GM18858 (cell line): ENCODE measurements at regions not wholly inside any gene's neighbourhood (a gene's known extent, or its start where the extent isn't known, plus 50 kb on each side); places are given as distances from the start of the nearest gene placed in this dataset.
A peak's percentile ranks its signal among the peaks of the same experiment; 100 is the strongest.
"Not testable (repeated sequence)": the region's sequence is repeated elsewhere in the genome, so short reads cannot be mapped to it uniquely, and the experiment has no call there.

ENCODE experiments used
- ATAC-seq: cut with Tn5 transposase; IDR thresholded peaks from one replicate; pipeline ENCODE4 v1.9.1; 2021; ENCODE audit not compliant: unreplicated experiment

- ATAC-seq: no peak
Observed at GRCh38 chr4:164538097-164538496, 215.8 kb upstream of the SMIM31 start.

GRCh38 chr4:164540987-164541386 is 212.9 kb upstream of the SMIM31 start:
- no peak for ATAC-seq

GRCh38 chr4:164542431-164542830 is 211.5 kb upstream of the SMIM31 start:
- ATAC-seq: no peak

- no peak for ATAC-seq
Observed at GRCh38 chr4:164550989-164551712, 202.8 kb upstream of the SMIM31 start.

GRCh38 chr4:164551713-164552040 is 202.3 kb upstream of the SMIM31 start:
- no peak for ATAC-seq

- ATAC-seq: no peak
Observed at GRCh38 chr4:164571593-164572390, 182.1 kb upstream of the SMIM31 start.

GRCh38 chr4:164572877-164573279 is 181.1 kb upstream of the SMIM31 start:
- no peak for ATAC-seq

- no peak for ATAC-seq
Observed at GRCh38 chr4:164575861-164576260, 178.1 kb upstream of the SMIM31 start.

- ATAC-seq: no peak
Observed at GRCh38 chr4:164579270-164579942, 174.5 kb upstream of the SMIM31 start.

GRCh38 chr4:164591666-164592065 is 162.3 kb upstream of the SMIM31 start:
- no peak for ATAC-seq

- no peak for ATAC-seq
Observed at GRCh38 chr4:164595751-164596150, 158.2 kb upstream of the SMIM31 start.

GRCh38 chr4:164596318-164596878 is 157.5 kb upstream of the SMIM31 start:
- no peak for ATAC-seq

GRCh38 chr4:164596927-164597326 is 157.0 kb upstream of the SMIM31 start:
- no peak for ATAC-seq

- ATAC-seq: no peak
Observed at GRCh38 chr4:164601653-164602052, 152.3 kb upstream of the SMIM31 start.

- ATAC-seq: not testable (repeated sequence)
Observed at GRCh38 chr4:164605791-164606190, 148.1 kb upstream of the SMIM31 start.

GRCh38 chr4:164606478-164606877 is 147.5 kb upstream of the SMIM31 start:
- peak; percentile 98 for ATAC-seq

GRCh38 chr4:164613256-164613655 is 140.7 kb upstream of the SMIM31 start:
- ATAC-seq: no peak

GRCh38 chr4:164613792-164614191 is 140.1 kb upstream of the SMIM31 start:
- no peak for ATAC-seq

- ATAC-seq: no peak
Observed at GRCh38 chr4:164614329-164614728, 139.6 kb upstream of the SMIM31 start.

- no peak for ATAC-seq
Observed at GRCh38 chr4:164614999-164615398, 138.9 kb upstream of the SMIM31 start.

- ATAC-seq: no peak
Observed at GRCh38 chr4:164615964-164616363, 138.0 kb upstream of the SMIM31 start.

- ATAC-seq: no peak
Observed at GRCh38 chr4:164616961-164617360, 137.0 kb upstream of the SMIM31 start.
